ENCODE measurements at regions not wholly inside any gene's neighbourhood (a gene's known extent, or its start where the extent isn't known, plus 50 kb on each side); places are given as distances from the start of the nearest gene placed in this dataset.

GRCh38 chr4:10979032-10979431 is 294.5 kb upstream of the CLNK start:
- Histone ChIP-seq H3K4me1 (ENCODE audit: control insufficient read depth in 1 of 2, insufficient read depth in 2 of 2, low read length in 2 of 2) (no peaks in the 10 kb centered on the region), H3K4me2 (ENCODE audit: low read length) (no peak overlapping the region), H3K9me3 (ENCODE audit: control insufficient read depth in 1 of 2, insufficient read depth in 1 of 2, low read depth in 1 of 2, low read length in 2 of 2) (no peaks in the 10 kb centered on the region), H3K27me3 (ENCODE audit: insufficient read depth, low read length) (no peaks in the 10 kb centered on the region), H3K9ac (ENCODE audit: low read length) (no peak overlapping the region), H4K20me1 (ENCODE audit: insufficient read depth) (no peaks in the 10 kb centered on the region), H3K27ac (ENCODE audit: low read depth, low read length) (no peak overlapping the region), H2AFZ (ENCODE audit: low read depth, low read length, poor library complexity, severe bottlenecking) (no peak overlapping the region), H3K9me2 (ENCODE audit: insufficient read depth) (no peaks in the 10 kb centered on the region), H3K4me3 (replicated peaks in 1 of 2; ENCODE audit: low read depth in 1 of 2, low read length in 2 of 2) (no peak overlapping the region), H3K36me3 (ENCODE audit: control insufficient read depth in 1 of 2, insufficient read depth in 2 of 2, low read length in 2 of 2) (no peaks in the 10 kb centered on the region), H3K79me2 (ENCODE audit: insufficient read depth, low read length) (no peaks in the 10 kb centered on the region)
- intact Hi-C loops (cut with micrococcal nuclease) = no loop called here
- ATAC-seq (no peak), DNase-seq (ENCODE audit: low read depth, low spot score) (no peak)
- ChIA-PET POLR2A (no interaction called here), CTCF (no interaction called here), RAD21 (ENCODE audit: low non-redundant PET in 1 of 2, low total read pairs in 2 of 2, uncharacterized antibody in 2 of 2, unreplicated experiment in 2 of 2) (no interaction called here)
- BruUV-seq (replicated peaks) = no TSS peak
- TF ChIP-seq POLR2A (IDR thresholded peaks at IDR 0.05; ENCODE audit: borderline replicate concordance, extremely low read depth, insufficient read depth, insufficient read length) = no peak
- TF ChIP-seq YY1 (IDR thresholded peaks at IDR 0.05; ENCODE audit: extremely low read depth, insufficient replicate concordance, low read depth, low read length) = no peak
- TF ChIP-seq CEBPB (IDR thresholded peaks at IDR 0.05; ENCODE audit: low read depth) = no peak
- TF ChIP-seq ATF3 (IDR thresholded peaks at IDR 0.05) = no peak
- no peak for TF ChIP-seq CTCF (IDR thresholded peaks at IDR 0.05 in 2 of 3, conservative IDR thresholded peaks at IDR 0.05 in 1 of 3; ENCODE audit: borderline replicate concordance in 1 of 3, insufficient read depth in 1 of 3, low read depth in 2 of 3, low read length in 2 of 3)
- TF ChIP-seq SP1 (IDR thresholded peaks at IDR 0.05; ENCODE audit: low read depth) = no peak
- TF ChIP-seq EZH2phosphoT487 (IDR thresholded peaks at IDR 0.05; ENCODE audit: borderline replicate concordance) = no peak
- no peak for TF ChIP-seq RAD21 (IDR thresholded peaks at IDR 0.05; ENCODE audit: low read depth)
- TF ChIP-seq ZNF274 (IDR thresholded peaks at IDR 0.05; ENCODE audit: low read depth, low read length) = no peak
- TF ChIP-seq ELF1 (IDR thresholded peaks at IDR 0.05; ENCODE audit: borderline replicate concordance, low read depth) = no peak
- no peak for TF ChIP-seq ZBTB33 (IDR thresholded peaks at IDR 0.05; ENCODE audit: extremely low read depth, insufficient replicate concordance, low read length)
- no peak for TF ChIP-seq EZH2 (IDR thresholded peaks at IDR 0.05)
- TF ChIP-seq TCF7L2 (IDR thresholded peaks at IDR 0.05; ENCODE audit: borderline replicate concordance, extremely low read depth, insufficient read depth, insufficient read length) = no peak
- no peak for TF ChIP-seq POLR2AphosphoS5 (IDR thresholded peaks at IDR 0.05; ENCODE audit: low read depth, low read length)
- no peak for TF ChIP-seq CBX3 (IDR thresholded peaks at IDR 0.05; ENCODE audit: low read depth)
- no peak for TF ChIP-seq SRF (IDR thresholded peaks at IDR 0.05; ENCODE audit: low read depth)
- no peak for TF ChIP-seq REST (IDR thresholded peaks at IDR 0.05; ENCODE audit: low read depth)
- TF ChIP-seq MAX (IDR thresholded peaks at IDR 0.05) = no peak
